IPS DF 4.7 (cell line): ENCODE measurements at regions not wholly inside any gene's neighbourhood (a gene's known extent, or its start where the extent isn't known, plus 50 kb on each side); places are given as distances from the start of the nearest gene placed in this dataset.

Experiments used
- DNase-seq: peaks from one replicate; pipeline ENCODE4 v3.0.0-alpha.2; 2013; ENCODE audit warnings: low spot score; ENCODE audit errors: extremely low read depth

DNA sequence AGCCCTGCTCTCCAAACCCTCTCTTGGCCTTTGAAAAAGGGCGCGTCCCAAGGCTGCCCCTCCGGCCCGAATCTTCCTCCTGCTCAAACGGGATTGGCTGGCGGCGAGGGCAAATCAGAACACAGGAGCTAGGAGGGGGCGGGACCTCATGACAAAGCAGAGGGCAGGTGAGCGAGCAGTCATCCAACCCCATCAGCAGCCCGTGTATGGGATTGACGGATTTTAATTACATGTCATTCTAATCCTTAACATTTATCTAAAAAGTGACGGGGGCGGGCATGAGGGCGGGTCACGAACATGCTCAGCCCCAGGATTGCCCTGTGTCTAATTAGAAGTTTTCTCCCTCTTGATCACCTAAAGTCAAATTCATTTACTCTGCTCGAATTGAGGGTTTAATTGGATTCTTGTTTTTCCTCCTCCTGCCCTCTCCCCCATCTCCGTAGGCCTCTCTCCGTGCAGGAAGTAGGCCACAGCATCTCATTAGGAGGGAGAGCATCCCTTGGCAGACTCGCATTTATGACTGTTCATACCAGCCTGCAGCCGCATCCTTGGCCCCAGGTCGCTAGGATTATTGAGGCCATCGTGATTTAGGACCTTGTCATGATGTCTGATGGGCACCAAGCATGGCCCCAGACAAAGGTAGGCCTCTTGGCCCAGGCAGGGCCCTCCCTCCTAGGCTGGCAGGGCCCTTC, 147.1 kb downstream of the CHST1 start:
- peak; percentile 25 for DNase-seq

- no peak for DNase-seq
Observed at GRCh38 chr11:45517171-45517770, 148.2 kb downstream of the CHST1 start.

- DNase-seq: no peak
Observed at GRCh38 chr11:45513821-45514340, 151.5 kb downstream of the CHST1 start.

GRCh38 chr11:45512471-45513148, 152.8 kb downstream of the CHST1 start:
- no peak for DNase-seq

DNA sequence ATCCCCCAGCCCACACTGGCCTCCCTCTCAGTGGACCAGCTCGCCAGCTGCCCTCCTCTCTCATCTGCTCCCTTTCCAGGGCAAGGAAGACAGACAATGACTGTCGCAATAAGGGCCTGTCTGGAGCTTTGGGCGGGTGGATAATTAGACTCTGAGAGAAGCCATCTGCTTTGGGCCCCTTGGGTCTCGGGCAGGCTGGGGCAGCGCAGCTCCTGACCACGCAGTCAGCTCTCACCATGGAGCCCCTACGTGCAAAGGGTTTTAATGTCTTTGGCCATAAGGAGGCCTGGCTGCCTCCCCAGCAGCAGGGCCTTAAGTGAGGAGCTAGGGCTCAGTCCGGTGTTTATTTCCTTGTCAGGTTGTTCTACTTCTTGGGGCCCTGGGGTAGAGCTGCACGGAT, 153.9 kb downstream of the CHST1 start:
- DNase-seq: no peak

DNA sequence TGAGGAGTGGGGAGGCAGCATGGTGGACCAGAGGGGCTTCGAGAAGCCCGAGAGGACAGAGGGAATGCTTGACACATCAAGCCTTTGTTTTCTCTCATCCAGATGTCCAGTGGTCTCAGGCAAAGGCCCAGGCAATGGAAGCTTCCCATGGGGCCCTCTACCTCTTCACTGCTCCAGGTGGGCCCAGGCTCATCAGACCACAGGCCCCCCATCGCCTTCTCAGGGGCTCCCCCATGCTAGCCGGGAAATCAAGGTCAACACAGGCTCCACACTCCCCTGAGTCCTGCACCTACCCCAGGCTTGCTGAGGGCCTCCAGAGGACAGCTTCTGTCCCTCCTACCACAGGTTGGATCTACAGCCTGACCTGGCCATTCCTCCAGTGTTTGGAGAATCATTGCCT, 157.5 kb downstream of the CHST1 start:
- no peak for DNase-seq

DNA sequence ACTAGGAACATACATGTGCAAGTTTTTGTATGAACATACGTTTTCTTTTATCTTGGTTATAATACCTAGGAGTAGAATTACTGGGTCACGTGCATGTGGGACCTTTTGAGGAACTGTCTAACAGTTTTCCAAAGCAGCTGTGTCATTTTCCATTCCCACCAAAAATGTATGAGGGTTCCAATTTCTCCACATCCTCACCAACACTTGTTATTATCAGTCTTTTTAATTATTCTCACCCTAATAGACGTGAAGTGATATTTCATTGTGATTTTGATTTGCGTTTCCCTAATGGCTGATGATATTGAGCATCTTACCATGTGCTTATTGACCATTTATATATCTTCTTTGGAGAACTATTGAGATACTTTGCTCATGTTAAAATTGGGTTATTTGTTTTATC, 162.1 kb downstream of the CHST1 start:
- no peak for DNase-seq

DNA sequence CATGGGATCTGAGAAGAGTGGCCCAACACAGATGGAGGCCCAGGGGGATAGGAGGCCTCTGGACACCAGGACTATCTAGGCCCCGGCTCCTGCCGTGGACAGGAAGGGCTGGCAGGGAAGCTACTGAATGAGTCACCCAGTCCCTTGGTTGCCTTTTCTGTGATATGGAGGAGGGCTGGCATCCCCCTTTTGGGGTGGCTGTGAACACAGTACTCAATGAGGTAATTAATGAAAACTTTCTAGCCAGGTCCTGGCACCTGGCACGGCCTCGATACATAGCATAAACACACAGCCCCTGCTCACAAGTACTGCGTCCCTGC, 163.2 kb downstream of the CHST1 start:
- no peak for DNase-seq

DNA sequence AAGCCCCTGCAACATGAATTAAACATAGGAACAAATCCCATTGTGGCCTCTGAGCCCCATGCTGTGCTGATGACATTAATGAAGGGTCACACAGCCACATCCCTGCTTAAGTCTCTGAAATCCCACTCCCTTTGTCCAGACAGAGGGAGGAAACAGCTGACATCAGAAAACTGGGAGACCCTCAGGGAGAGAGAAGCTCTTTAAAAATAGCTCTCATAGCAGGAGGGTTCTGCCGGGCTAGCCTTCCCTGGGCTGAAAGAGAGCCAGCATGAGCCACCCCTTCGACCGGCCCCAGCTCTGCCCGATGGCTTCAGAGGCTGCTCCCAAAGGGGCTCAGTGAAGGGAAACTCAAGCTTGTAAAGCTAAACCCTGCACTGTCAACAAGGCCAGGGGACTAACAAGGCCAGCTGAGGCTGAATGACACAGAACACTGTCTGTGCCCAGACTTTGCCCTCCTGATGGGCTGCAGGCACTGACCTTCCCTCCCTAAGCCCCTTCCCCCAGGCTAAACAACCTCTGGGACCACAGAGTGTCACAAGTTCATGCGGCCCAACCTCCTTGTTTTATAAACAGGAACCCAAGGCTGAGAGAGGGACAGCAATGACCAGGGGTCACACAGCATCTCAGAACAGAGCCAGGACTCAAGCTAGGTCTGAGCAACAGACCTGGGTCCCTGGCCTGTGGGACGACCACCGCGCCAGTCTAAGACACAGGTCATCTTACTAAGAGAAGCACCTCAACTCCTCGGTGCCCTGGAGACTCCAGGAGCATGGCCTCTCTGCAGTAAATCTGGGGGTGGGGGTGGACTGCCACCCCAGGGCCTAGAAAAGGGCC, 163.8 kb downstream of the CHST1 start:
- DNase-seq: no peak

GRCh38 chr11:45500451-45500850, 165.0 kb downstream of the CHST1 start:
- DNase-seq: no peak

DNA sequence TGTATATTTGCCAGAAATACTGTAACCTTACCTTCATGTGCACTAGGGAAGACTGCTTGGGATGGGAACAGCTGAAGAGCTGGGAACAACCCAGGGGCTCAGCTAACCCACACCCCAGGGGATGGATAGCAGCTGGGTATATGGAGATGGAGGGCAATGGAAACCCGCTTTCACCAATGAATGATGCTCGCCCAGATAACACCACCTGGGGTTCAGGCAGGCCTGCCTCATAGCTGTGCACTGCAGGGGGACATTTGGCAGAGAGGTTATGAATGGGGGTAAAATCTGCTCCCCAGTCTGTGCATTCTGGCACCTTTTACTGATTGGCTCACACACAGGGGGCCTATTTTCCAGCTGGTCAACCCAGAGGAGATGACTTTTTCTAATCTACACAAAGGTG, 170.7 kb downstream of the CHST1 start:
- DNase-seq: no peak

DNA sequence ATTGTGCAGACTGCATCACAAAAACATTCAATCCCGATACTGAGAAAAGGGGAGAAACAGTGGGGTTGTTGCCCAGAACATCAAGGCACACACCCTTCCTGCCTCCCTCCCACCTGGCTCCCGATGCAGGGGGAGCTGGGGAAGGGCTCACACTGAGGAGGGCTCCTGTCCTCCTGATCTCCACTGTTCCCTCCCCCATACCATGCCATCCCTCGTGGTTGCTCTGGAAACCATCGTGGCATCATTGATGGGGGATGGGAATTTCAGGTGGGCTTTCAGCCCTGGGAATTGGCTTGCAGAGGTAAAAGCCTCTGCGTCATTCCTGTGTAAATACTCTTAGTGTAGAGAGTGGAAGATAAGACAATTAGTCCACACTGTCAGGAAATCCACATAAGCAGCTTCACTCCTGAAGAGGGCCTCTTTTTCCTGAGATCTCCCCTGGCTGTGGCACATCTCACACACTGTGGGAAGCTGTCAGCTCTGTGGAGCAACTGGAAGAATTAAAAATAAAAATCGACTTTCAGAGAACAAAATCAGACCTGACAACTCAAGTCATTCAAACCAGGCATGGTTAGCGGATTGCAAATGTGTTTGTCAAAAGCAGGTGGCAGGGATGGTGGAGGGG, 176.0 kb downstream of the CHST1 start:
- DNase-seq: no peak

- no peak for DNase-seq
Observed at GRCh38 chr11:45486461-45486860, 179.0 kb downstream of the CHST1 start.

DNA sequence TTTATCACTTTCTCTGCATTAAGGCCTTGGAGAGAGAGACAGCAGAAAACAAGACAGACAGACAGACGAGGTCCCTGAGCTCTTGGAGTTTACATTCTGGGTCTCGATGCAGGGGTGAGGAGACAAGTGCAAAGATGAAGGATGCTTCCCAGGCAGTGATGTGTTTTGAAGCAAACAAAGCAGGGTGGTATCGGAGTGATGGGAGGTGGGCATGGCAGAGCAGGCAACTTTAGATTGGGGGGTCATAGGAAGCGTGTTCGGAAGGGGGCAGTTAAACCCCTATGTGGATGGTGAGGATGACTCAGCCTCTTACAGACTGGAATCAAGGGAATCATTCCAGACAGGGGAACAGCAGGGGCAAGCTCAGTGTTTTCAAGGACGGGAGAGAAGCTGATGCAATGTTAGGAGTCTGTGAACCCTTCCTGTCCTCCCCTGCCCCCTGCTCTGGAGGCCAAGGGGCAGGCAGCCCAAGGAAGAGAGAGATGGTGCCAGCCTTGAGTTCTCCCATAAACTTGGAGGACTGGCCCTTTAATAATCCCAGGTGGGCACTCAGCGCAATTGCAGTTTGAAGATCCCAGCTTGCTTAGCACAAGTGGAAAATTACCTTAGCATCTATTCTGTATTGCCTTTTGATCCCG, 180.2 kb downstream of the CHST1 start:
- DNase-seq: no peak

DNA sequence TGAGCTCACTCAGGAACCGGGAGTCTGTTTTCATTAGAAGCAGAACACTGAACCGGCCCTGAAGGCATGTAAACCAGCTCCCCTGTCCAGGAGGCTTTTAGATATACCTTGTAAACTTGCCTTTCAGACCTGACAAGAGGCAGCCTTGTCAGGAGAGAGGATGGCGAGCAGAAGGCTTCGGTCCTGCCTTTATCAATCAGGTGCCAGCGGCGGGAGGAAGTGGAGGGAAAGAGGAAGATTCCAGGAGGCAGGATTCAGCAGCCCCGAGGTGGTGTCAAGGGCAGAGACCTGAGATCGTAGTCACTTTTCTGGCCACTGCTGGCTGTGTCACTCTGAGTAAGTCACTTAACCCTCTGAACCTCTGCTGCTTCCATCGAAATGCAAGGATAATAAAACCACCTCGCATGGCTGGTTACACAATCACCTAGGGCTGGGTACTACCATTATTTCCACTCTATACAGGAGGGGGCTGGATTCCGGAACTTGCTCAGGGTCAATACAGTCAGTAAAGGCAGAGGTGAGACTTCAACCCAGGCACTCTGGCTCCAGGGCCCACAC, 181.0 kb downstream of the CHST1 start:
- no peak for DNase-seq

DNA sequence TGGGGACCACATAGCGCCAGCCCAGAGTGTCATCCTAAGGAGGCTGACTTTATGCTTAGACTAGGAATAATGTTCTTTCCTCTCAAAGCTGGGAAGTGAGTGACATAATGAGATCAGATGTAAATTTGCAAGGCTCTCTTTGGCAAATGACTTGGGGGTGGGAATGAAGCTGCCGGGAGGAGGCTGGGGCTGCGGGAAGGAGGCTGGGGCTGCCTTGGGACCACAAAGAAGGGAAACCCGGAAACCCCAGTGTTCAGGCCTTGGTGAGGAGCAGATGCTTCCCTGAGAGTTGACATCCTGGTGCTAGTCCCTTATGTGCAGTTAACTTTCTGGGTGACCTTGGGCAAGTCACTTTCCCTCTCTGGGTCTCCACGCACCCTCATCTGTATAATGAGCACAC, 182.0 kb downstream of the CHST1 start:
- DNase-seq: no peak

DNA sequence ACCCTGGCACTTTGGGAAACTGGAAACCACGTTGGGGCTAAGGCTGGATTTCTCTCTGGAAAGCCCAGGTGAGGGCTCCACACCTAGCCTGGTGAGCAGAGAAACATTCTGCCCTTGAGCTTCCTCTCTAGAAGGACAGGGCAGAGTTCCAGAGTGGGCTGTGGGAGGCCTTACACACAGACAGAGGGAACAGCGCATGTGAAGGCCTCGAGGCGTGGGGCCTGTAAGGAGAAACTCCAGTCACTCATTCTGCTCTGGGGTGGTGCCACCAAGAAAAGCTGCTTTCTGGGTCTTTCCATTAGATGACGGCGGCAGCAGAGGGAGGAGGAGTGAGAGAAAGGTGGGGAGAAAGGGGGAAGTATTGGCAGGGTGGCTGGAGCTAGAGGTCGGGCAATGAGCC, 183.1 kb downstream of the CHST1 start:
- DNase-seq: no peak

DNA sequence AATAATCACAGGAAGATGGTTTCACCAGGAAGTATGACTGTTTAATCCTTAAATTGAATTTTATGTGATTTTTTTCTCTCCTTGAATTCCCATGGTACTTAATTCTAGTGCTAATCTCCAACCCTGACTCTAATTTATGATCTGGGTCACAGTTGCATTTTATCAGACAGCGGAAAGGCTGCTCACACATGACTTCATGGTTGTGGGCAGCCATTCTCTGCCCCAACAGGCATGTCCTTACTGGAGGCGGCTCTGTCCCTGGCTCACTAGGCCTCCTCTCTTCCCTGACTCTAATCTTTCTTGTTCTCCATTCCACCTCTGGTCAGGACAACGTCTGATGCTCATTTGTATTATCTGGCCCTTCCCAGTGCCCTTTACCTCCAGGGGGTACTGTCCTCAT, 184.4 kb downstream of the CHST1 start:
- DNase-seq: no peak

GRCh38 chr11:45477588-45477987, 187.8 kb downstream of the CHST1 start:
- no peak for DNase-seq

GRCh38 chr11:45476126-45476525, 189.3 kb downstream of the CHST1 start:
- DNase-seq: no peak

GRCh38 chr11:45475173-45475572, 189.0 kb upstream of the SYT13 start:
- no peak for DNase-seq
